ENCODE measurements at regions not wholly inside any gene's neighbourhood (a gene's known extent, or its start where the extent isn't known, plus 50 kb on each side); places are given as distances from the start of the nearest gene placed in this dataset.

DNA sequence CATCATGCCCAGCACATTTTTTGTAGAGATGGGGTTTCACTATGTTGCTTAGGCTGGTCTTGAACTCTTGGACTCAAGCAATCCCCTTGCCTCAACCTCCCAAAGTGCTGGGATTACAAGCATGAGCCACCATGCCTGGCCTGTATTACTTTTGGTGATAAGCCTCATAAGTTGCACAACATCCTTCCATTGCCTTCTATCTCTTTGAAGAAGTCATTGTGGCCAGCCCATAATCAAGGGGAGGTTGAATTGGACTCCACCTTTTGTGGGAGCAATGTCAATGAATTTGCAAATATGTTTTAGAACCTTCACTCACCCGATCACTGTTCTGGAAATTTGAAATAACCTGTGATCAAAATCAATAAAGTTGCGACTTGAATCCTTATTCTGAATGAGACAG lies 104.3 kb upstream of the CLINT1 start:
- TF ChIP-seq, protein P1, sequence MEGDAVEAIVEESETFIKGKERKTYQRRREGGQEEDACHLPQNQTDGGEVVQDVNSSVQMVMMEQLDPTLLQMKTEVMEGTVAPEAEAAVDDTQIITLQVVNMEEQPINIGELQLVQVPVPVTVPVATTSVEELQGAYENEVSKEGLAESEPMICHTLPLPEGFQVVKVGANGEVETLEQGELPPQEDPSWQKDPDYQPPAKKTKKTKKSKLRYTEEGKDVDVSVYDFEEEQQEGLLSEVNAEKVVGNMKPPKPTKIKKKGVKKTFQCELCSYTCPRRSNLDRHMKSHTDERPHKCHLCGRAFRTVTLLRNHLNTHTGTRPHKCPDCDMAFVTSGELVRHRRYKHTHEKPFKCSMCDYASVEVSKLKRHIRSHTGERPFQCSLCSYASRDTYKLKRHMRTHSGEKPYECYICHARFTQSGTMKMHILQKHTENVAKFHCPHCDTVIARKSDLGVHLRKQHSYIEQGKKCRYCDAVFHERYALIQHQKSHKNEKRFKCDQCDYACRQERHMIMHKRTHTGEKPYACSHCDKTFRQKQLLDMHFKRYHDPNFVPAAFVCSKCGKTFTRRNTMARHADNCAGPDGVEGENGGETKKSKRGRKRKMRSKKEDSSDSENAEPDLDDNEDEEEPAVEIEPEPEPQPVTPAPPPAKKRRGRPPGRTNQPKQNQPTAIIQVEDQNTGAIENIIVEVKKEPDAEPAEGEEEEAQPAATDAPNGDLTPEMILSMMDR (IDR thresholded peaks at IDR 0.05): no peak
- TF ChIP-seq, protein P2, sequence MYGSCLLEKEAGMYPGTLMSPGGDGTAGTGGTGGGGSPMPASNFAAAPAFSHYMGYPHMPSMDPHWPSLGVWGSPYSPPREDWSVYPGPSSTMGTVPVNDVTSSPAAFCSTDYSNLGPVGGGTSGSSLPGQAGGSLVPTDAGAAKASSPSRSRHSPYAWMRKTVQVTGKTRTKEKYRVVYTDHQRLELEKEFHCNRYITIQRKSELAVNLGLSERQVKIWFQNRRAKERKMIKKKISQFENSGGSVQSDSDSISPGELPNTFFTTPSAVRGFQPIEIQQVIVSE (CRISPR knock-in tag; IDR thresholded peaks at IDR 0.05; ENCODE audit: borderline replicate concordance): no peak
- TF ChIP-seq, protein P3, sequence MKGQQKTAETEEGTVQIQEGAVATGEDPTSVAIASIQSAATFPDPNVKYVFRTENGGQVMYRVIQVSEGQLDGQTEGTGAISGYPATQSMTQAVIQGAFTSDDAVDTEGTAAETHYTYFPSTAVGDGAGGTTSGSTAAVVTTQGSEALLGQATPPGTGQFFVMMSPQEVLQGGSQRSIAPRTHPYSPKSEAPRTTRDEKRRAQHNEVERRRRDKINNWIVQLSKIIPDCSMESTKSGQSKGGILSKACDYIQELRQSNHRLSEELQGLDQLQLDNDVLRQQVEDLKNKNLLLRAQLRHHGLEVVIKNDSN (CRISPR knock-in tag; IDR thresholded peaks at IDR 0.05): no peak
- TF ChIP-seq, protein P4, sequence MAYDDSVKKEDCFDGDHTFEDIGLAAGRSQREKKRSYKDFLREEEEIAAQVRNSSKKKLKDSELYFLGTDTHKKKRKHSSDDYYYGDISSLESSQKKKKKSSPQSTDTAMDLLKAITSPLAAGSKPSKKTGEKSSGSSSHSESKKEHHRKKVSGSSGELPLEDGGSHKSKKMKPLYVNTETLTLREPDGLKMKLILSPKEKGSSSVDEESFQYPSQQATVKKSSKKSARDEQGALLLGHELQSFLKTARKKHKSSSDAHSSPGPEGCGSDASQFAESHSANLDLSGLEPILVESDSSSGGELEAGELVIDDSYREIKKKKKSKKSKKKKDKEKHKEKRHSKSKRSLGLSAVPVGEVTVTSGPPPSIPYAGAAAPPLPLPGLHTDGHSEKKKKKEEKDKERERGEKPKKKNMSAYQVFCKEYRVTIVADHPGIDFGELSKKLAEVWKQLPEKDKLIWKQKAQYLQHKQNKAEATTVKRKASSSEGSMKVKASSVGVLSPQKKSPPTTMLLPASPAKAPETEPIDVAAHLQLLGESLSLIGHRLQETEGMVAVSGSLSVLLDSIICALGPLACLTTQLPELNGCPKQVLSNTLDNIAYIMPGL (CRISPR knock-in tag; IDR thresholded peaks at IDR 0.05): no peak
- no peak for TF ChIP-seq ESRRA (CRISPR knock-in tag; IDR thresholded peaks at IDR 0.05; ENCODE audit: borderline replicate concordance)
- TF ChIP-seq MYBL2 (CRISPR knock-in tag; IDR thresholded peaks at IDR 0.05): no peak
- no peak for TF ChIP-seq CREB1 (CRISPR knock-in tag; IDR thresholded peaks at IDR 0.05)

All from WTC11 (cell line).